ENCODE measurements at regions not wholly inside any gene's neighbourhood (a gene's known extent, or its start where the extent isn't known, plus 50 kb on each side); places are given as distances from the start of the nearest gene placed in this dataset.

DNA sequence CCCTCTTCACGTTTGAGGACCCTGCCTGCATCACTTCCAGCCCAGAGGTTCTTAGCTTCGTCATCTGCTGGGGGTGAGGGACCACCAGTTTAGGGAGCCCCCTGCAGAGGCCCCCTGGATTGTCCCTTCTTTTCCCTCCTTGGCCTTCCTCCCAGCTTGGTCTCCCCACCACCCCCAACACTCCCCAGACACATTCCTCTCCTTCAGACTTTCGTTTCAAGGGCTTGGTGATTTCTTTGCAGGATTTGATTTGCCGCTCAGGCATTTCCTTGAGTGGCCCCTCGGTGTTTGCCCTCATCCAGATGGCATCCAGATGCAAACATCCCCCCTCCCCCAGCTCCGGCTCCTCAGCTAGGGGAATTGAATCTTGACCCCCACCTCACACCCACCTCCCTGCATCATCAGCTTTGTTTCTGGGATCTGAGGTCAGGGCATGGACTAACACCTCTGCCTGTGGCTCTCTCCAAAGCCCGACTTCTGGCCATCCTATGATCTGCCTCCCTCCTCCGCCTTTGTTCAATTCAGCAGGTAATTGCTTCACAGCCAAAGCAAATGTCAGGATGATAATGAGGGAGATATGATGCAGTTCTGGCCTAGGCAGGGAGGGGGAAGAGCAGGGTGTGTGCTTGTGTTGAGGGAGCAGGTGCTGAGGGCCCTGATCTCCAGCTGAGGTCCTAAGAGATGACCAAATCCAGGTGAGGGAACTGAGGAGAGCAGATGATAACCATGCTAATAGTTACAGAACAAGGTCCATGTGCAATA lies 141.5 kb downstream of the VEGFA start:
- no peak for DNase-seq
- TF ChIP-seq POLR2AphosphoS5 (IDR thresholded peaks at IDR 0.05) (no peak), EP300 (IDR thresholded peaks at IDR 0.05) (no peak), POLR2A (IDR thresholded peaks at IDR 0.05) (no peak)
- TF ChIP-seq, protein P1, sequence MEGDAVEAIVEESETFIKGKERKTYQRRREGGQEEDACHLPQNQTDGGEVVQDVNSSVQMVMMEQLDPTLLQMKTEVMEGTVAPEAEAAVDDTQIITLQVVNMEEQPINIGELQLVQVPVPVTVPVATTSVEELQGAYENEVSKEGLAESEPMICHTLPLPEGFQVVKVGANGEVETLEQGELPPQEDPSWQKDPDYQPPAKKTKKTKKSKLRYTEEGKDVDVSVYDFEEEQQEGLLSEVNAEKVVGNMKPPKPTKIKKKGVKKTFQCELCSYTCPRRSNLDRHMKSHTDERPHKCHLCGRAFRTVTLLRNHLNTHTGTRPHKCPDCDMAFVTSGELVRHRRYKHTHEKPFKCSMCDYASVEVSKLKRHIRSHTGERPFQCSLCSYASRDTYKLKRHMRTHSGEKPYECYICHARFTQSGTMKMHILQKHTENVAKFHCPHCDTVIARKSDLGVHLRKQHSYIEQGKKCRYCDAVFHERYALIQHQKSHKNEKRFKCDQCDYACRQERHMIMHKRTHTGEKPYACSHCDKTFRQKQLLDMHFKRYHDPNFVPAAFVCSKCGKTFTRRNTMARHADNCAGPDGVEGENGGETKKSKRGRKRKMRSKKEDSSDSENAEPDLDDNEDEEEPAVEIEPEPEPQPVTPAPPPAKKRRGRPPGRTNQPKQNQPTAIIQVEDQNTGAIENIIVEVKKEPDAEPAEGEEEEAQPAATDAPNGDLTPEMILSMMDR (IDR thresholded peaks at IDR 0.05) = no peak
- Histone ChIP-seq H3K36me3 (no peaks in the 10 kb centered on the region), H3K4me1 (no peaks in the 10 kb centered on the region), H3K9me3 (no peaks in the 10 kb centered on the region), H3K27ac (no peak overlapping the region), H3K27me3 (no peaks in the 10 kb centered on the region), H3K4me3 (no peak overlapping the region)
- WGBS, 2 donors = 41 to 67% methylated on average over 8 of the region's 8 CpGs
- intact Hi-C loops (cut with DNase I) = no loop called here

DNA sequence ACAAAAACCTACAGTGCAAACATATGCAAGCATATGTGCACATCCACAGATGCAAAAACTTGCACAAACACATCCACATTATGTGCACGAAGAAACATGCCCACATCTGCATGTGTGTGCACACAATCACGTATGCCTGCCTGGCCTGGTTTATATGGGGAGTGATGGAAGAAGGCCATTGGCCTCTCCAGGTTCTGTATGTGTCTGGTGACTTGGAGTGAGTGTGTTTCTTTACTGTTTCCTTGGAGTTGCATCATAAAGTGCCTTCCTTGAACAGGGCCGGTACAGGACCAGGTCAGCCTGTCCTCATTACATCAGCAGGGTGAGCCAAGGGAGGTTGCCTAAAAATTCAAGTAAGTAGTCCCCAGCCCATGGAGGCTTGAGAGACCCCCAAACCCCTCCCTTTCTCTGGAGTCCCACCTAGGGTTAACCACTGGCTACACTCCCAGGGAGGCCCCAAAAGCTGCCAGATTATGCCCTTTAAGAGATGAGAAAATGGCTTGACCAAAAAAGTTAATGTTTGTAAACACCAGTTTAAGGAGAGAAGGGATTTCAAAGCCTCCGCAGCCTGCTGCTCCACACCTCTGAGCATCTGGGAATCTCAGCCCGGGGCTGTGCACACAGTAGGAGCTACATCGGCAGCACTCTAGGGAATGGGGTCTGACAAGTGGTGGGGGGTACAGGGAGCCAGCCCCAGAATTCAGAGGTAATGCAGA lies 140.8 kb downstream of the VEGFA start:
- DNase-seq = no peak
- intact Hi-C loops (cut with DNase I) = no loop called here
- H3K27ac ChIP-seq = no peak overlapping the region
- 57 to 75% methylated on average over 6 of the region's 6 CpGs for WGBS, 2 donors
- no peaks in the 10 kb centered on the region for H3K27me3 ChIP-seq
- no peak overlapping the region for H3K4me3 ChIP-seq
- H3K36me3 ChIP-seq = no peaks in the 10 kb centered on the region
- H3K4me1 ChIP-seq = no peaks in the 10 kb centered on the region
- TF ChIP-seq, protein P1 (IDR thresholded peaks at IDR 0.05) = no peak
- TF ChIP-seq POLR2AphosphoS5 (IDR thresholded peaks at IDR 0.05) = no peak
- no peak for TF ChIP-seq POLR2A (IDR thresholded peaks at IDR 0.05)
- no peak for TF ChIP-seq EP300 (IDR thresholded peaks at IDR 0.05)
- no peaks in the 10 kb centered on the region for H3K9me3 ChIP-seq

DNA sequence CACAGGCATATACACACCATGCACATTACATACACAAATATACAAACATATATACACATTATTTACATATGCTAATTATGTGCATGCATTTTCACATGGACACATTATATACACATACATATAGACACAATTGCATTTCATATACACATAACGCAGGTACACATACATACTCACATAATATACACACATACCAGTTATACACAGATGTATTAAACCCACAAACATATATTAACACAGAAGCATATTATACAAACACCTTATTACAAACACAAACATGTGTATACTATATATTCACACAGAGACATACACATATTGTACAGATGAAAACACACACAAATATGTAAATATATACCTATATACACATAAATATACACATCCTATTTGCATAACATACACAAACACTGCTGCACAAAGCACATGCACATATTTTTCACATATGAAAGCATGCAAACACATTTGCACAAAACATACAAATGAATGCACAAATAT lies 140.2 kb downstream of the VEGFA start:
- Histone ChIP-seq H3K27me3 (no peaks in the 10 kb centered on the region), H3K27ac (no peak overlapping the region), H3K4me3 (no peak overlapping the region), H3K36me3 (no peaks in the 10 kb centered on the region), H3K9me3 (no peaks in the 10 kb centered on the region), H3K4me1 (no peaks in the 10 kb centered on the region)
- intact Hi-C loops (cut with DNase I) = no loop called here
- no peak for TF ChIP-seq POLR2A (IDR thresholded peaks at IDR 0.05)
- TF ChIP-seq, protein P1 (IDR thresholded peaks at IDR 0.05) = no peak
- no peak for DNase-seq
- 89 to 92% methylated on average over 1 of the region's 1 CpG for WGBS, 2 donors

DNA sequence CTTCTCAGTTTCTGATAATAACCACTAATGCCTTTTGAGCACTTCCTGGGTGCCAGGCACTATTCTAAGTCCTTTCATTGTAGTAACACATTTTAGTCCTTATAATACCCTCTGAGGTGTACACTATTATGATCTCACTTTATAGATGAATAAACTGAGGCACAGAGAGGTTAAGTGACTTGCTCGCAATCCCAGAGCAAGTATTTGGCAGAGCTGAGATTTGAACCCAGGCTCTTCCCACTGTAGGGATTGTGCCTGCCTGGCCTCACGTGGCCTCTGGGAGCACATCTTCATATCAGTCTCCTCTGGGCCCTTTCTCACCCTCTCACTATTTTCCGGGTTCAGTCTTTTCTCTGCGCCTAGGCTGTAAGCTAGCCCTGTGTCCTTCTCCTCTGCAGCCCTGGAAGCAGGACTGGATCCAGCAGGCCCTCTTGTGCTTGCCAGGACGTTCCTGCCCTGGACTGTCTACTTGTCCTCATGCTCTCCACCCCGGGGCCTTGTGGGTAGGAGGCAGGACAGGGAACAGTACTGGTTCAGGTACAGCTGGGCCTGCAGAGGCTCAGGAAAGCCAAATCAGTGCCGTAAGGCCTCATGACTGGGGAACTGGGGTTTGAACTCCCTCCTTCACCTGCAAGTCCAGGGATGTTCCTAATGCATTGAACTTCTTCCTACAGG lies 139.6 kb downstream of the VEGFA start:
- no peaks in the 10 kb centered on the region for H3K4me1 ChIP-seq
- no peak for DNase-seq
- H3K27me3 ChIP-seq = no peaks in the 10 kb centered on the region
- TF ChIP-seq EP300 (IDR thresholded peaks at IDR 0.05) (no peak), POLR2AphosphoS5 (IDR thresholded peaks at IDR 0.05) (no peak), POLR2A (IDR thresholded peaks at IDR 0.05) (no peak)
- TF ChIP-seq, protein P1 (IDR thresholded peaks at IDR 0.05) = no peak
- no peaks in the 10 kb centered on the region for H3K9me3 ChIP-seq
- H3K27ac ChIP-seq = no peak overlapping the region
- intact Hi-C loops (cut with DNase I) = no loop called here
- 87 to 89% methylated on average over 7 of the region's 7 CpGs for WGBS, 2 donors
- H3K36me3 ChIP-seq = no peaks in the 10 kb centered on the region
- no peak overlapping the region for H3K4me3 ChIP-seq

All from sigmoid colon (tissue), 6 donors.